GM06990 (cell line): ENCODE measurements at regions not wholly inside any gene's neighbourhood (a gene's known extent, or its start where the extent isn't known, plus 50 kb on each side); places are given as distances from the start of the nearest gene placed in this dataset.
"Not testable (repeated sequence)": the region's sequence is repeated elsewhere in the genome, so short reads cannot be mapped to it uniquely, and the experiment has no call there.

Experiments
- DNase-seq: peaks from one replicate; pipeline ENCODE4 v3.0.0-alpha.2; 2011; ENCODE audit not compliant: insufficient read length; ENCODE audit errors: extremely low read depth
- H3K27me3 ChIP-seq: replicated peaks from 2 replicates; pipeline ENCODE4 v1.6.0; 2011; ENCODE audit warnings: low read length; ENCODE audit not compliant: control insufficient read depth, insufficient read depth
- H3K36me3 ChIP-seq: 2 replicates; pipeline ENCODE4 v1.5.1; 2011; ENCODE audit warnings: low read length; ENCODE audit not compliant: control insufficient read depth, insufficient read depth
- H3K4me3 ChIP-seq: replicated peaks from 2 replicates; pipeline ENCODE4 v1.5.1; 2011; ENCODE audit warnings: low read depth, mild to moderate bottlenecking, control low read depth, low read length
- CTCF ChIP-seq: IDR thresholded peaks from 2 replicates; pipeline ENCODE4 v1.5.1; 2011; ENCODE audit warnings: low read length, control low read depth, mild to moderate bottlenecking, inconsistent platforms; ENCODE audit not compliant: insufficient read depth, poor library complexity, severe bottlenecking

- no peak for TF ChIP-seq CTCF
- DNase-seq, result no peak
- H3K36me3 ChIP-seq, result no peaks in the 10 kb centered on the region
- no peaks in the 10 kb centered on the region for H3K27me3 ChIP-seq
- no peak overlapping the region for H3K4me3 ChIP-seq
These were observed 623.2 kb downstream of the GATA3 start for GRCh38 chr10:8677642-8678041.

GRCh38 chr10:8684916-8685315 is 630.4 kb downstream of the GATA3 start:
- H3K36me3 ChIP-seq, H3K27me3 ChIP-seq, H3K4me3 ChIP-seq, DNase-seq: not testable (repeated sequence)

GRCh38 chr10:8688881-8689280 is 634.4 kb downstream of the GATA3 start:
- no peak for TF ChIP-seq CTCF
- Histone ChIP-seq H3K27me3 (no peaks in the 10 kb centered on the region), H3K4me3 (no peak overlapping the region), H3K36me3 (no peaks in the 10 kb centered on the region)
- DNase-seq, result no peak

GRCh38 chr10:8691498-8692017 is 637.1 kb downstream of the GATA3 start:
- no peak for TF ChIP-seq CTCF
- Histone ChIP-seq H3K27me3 (no peaks in the 10 kb centered on the region), H3K4me3 (no peak overlapping the region), H3K36me3 (no peaks in the 10 kb centered on the region)
- DNase-seq, result no peak

GRCh38 chr10:8693635-8694034 is 639.1 kb downstream of the GATA3 start:
- H3K27me3 ChIP-seq, H3K36me3 ChIP-seq, H3K4me3 ChIP-seq, DNase-seq: not testable (repeated sequence)

GRCh38 chr10:8696746-8697145 is 642.3 kb downstream of the GATA3 start:
- TF ChIP-seq CTCF, result no peak
- no peaks in the 10 kb centered on the region for H3K36me3 ChIP-seq
- no peaks in the 10 kb centered on the region for H3K27me3 ChIP-seq
- no peak overlapping the region for H3K4me3 ChIP-seq
- DNase-seq, result no peak

- no peak for DNase-seq
- Histone ChIP-seq H3K27me3 (no peaks in the 10 kb centered on the region), H3K36me3 (no peaks in the 10 kb centered on the region), H3K4me3 (no peak overlapping the region)
- no peak for TF ChIP-seq CTCF
These were observed 646.2 kb downstream of the GATA3 start for GRCh38 chr10:8700689-8701088.
